ENCODE measurements at regions not wholly inside any gene's neighbourhood (a gene's known extent, or its start where the extent isn't known, plus 50 kb on each side); places are given as distances from the start of the nearest gene placed in this dataset.

GRCh38 chr3:176574786-176575185 lies 622.5 kb downstream of the TBL1XR1 start:
- Histone ChIP-seq H3K36me3 (replicated peaks; ENCODE audit: insufficient read depth, low read depth) (no peaks in the 10 kb centered on the region), H3K4me3 (no peak overlapping the region), H3K27ac (no peak overlapping the region), H3K4me2 (no peak overlapping the region), H3K79me2 (no peaks in the 10 kb centered on the region), H3K27me3 (no peaks in the 10 kb centered on the region), H2AFZ (no peak overlapping the region), H3K9me3 (ENCODE audit: low read depth) (no peaks in the 10 kb centered on the region), H3K9me2 (replicated peaks; ENCODE audit: insufficient read depth) (no peaks in the 10 kb centered on the region), H4K20me1 (ENCODE audit: insufficient read depth, poor library complexity, severe bottlenecking) (no peaks in the 10 kb centered on the region), H3K4me1 (ENCODE audit: insufficient read depth) (no peaks in the 10 kb centered on the region)
- no peak for DNase-seq (ENCODE audit: low spot score)
- WGBS (ENCODE audit: low lambda C conversion rate, missing lambda C conversion rate): 0% methylated on average over 1 of the region's 1 CpG
- TF ChIP-seq EZH2phosphoT487 (IDR thresholded peaks at IDR 0.05; ENCODE audit: low read depth, severe bottlenecking, unreplicated experiment): no peak
- TF ChIP-seq EZH2 (IDR thresholded peaks at IDR 0.05; ENCODE audit: borderline replicate concordance): no peak
- TF ChIP-seq CTCF (IDR thresholded peaks at IDR 0.05; ENCODE audit: poor library complexity): no peak

- Histone ChIP-seq H3K9me2 (replicated peaks; ENCODE audit: insufficient read depth) (no peaks in the 10 kb centered on the region), H3K4me3 (no peak overlapping the region), H3K27ac (no peak overlapping the region), H3K4me1 (ENCODE audit: insufficient read depth) (no peaks in the 10 kb centered on the region), H3K27me3 (no peaks in the 10 kb centered on the region), H3K9me3 (ENCODE audit: low read depth) (no peaks in the 10 kb centered on the region), H3K79me2 (no peaks in the 10 kb centered on the region), H2AFZ (no peak overlapping the region), H3K36me3 (replicated peaks; ENCODE audit: insufficient read depth, low read depth) (no peaks in the 10 kb centered on the region), H3K4me2 (no peak overlapping the region), H4K20me1 (ENCODE audit: insufficient read depth, poor library complexity, severe bottlenecking) (no peaks in the 10 kb centered on the region)
- no peak for DNase-seq (ENCODE audit: low spot score)
- TF ChIP-seq EZH2 (IDR thresholded peaks at IDR 0.05; ENCODE audit: borderline replicate concordance): no peak
- TF ChIP-seq CTCF (IDR thresholded peaks at IDR 0.05; ENCODE audit: poor library complexity): no peak
- no peak for TF ChIP-seq EZH2phosphoT487 (IDR thresholded peaks at IDR 0.05; ENCODE audit: low read depth, severe bottlenecking, unreplicated experiment)
- 93% methylated on average over 6 of the region's 6 CpGs for WGBS (ENCODE audit: low lambda C conversion rate, missing lambda C conversion rate)
Observed at GRCh38 chr3:176571926-176572325, 625.4 kb downstream of the TBL1XR1 start.

DNA sequence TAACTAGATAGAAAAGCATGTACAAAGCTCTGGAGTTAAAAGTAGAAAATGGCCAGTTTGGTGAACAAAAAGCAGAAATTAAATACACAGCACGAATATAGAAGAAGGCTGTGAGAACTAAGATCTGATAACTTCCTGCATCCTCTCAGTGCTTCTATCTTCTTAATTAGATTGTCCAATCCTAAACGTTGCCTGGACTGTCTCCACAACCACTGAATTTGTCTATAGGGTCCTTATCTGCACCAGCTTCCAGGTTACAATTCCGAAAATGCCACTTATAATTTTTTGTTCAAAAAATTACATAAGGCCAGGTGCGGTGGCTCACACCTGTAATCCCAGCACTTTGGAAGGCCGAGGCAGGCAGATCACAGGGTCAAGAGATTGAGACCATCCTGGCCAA lies 626.3 kb downstream of the TBL1XR1 start:
- Histone ChIP-seq H3K4me3 (no peak overlapping the region), H3K4me1 (ENCODE audit: insufficient read depth) (no peaks in the 10 kb centered on the region), H3K36me3 (replicated peaks; ENCODE audit: insufficient read depth, low read depth) (no peaks in the 10 kb centered on the region), H3K4me2 (no peak overlapping the region), H3K27me3 (no peaks in the 10 kb centered on the region), H3K9me3 (ENCODE audit: low read depth) (no peaks in the 10 kb centered on the region), H4K20me1 (ENCODE audit: insufficient read depth, poor library complexity, severe bottlenecking) (no peaks in the 10 kb centered on the region), H3K9me2 (replicated peaks; ENCODE audit: insufficient read depth) (no peaks in the 10 kb centered on the region), H2AFZ (no peak overlapping the region), H3K27ac (no peak overlapping the region), H3K79me2 (no peaks in the 10 kb centered on the region)
- TF ChIP-seq CTCF (IDR thresholded peaks at IDR 0.05; ENCODE audit: poor library complexity) (no peak), EZH2phosphoT487 (IDR thresholded peaks at IDR 0.05; ENCODE audit: low read depth, severe bottlenecking, unreplicated experiment) (no peak), EZH2 (IDR thresholded peaks at IDR 0.05; ENCODE audit: borderline replicate concordance) (no peak)
- DNase-seq (ENCODE audit: low spot score): no peak
- WGBS (ENCODE audit: low lambda C conversion rate, missing lambda C conversion rate): 86% methylated on average over 5 of the region's 5 CpGs

DNA sequence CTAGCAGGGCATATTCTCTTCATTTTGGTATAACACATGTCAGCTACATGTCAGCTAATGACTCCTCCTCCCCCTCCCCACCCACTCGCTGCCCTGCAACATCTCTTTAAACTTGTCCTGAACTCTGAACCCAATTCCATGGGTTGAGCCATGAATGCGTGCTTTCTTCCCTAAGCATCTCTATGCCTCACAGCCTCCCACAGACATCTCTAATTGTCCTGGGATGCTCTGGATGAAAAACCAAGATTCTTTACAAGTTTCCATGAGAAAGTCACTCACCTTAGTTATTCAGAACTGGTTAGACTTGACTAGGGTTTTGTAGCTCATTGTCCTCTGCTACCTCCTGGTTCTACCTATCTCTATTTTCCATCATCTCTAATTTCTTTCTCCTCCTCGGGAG lies 629.1 kb downstream of the TBL1XR1 start:
- TF ChIP-seq EZH2phosphoT487 (IDR thresholded peaks at IDR 0.05; ENCODE audit: low read depth, severe bottlenecking, unreplicated experiment) (no peak), EZH2 (IDR thresholded peaks at IDR 0.05; ENCODE audit: borderline replicate concordance) (no peak), CTCF (IDR thresholded peaks at IDR 0.05; ENCODE audit: poor library complexity) (no peak)
- no peaks in the 10 kb centered on the region for H4K20me1 ChIP-seq (ENCODE audit: insufficient read depth, poor library complexity, severe bottlenecking)
- no peak overlapping the region for H3K27ac ChIP-seq
- no peak for DNase-seq (ENCODE audit: low spot score)
- no peaks in the 10 kb centered on the region for H3K4me1 ChIP-seq (ENCODE audit: insufficient read depth)
- no peaks in the 10 kb centered on the region for H3K9me3 ChIP-seq (ENCODE audit: low read depth)
- H3K27me3 ChIP-seq: no peaks in the 10 kb centered on the region
- no peaks in the 10 kb centered on the region for H3K9me2 ChIP-seq (replicated peaks; ENCODE audit: insufficient read depth)
- H3K36me3 ChIP-seq (replicated peaks; ENCODE audit: insufficient read depth, low read depth): no peaks in the 10 kb centered on the region
- H3K4me3 ChIP-seq: no peak overlapping the region
- WGBS (ENCODE audit: low lambda C conversion rate, missing lambda C conversion rate): 79% methylated on average over 3 of the region's 3 CpGs
- no peaks in the 10 kb centered on the region for H3K79me2 ChIP-seq
- H2AFZ ChIP-seq: no peak overlapping the region
- no peak overlapping the region for H3K4me2 ChIP-seq

Measured in hepatocyte (in vitro differentiated cells).